Heart left ventricle (tissue), 16 donors: ENCODE measurements at regions not wholly inside any gene's neighbourhood (a gene's known extent, or its start where the extent isn't known, plus 50 kb on each side); places are given as distances from the start of the nearest gene placed in this dataset.

ENCODE experiments used
- ATAC-seq, 4 donors: fragments of 200-7000 bp; cut with Tn5 transposase; one replicate each; pipeline ENCODE4 v1.9.1; 2020 to 2022; ENCODE audit warnings: moderate library complexity in 4 of 4, mild to moderate bottlenecking in 3 of 4, moderate number of reproducible peaks in 1 of 4
- DNase-seq, 5 donors: peaks; one replicate each; pipeline ENCODE4 v3.0.0-alpha.2; 2020
- H3K27ac ChIP-seq, 12 donors: fragments of 200-600 bp; sonication (generic) in 4 of 12; one replicate each; pipeline versions ENCODE4 v1.5.0 to v1.8.0; 2016 to 2022; ENCODE audit warnings: mild to moderate bottlenecking in 2 of 12
- H3K27me3 ChIP-seq, 9 donors: fragments of 200-600 bp; sonication (generic) in 2 of 9; one replicate each; pipeline versions ENCODE4 v1.5.1 to v1.8.0; 2016 to 2022; ENCODE audit warnings: mild to moderate bottlenecking in 3 of 9
- H3K36me3 ChIP-seq, 9 donors: fragments of 200-600 bp; sonication (generic) in 2 of 9; one replicate each; pipeline versions ENCODE4 v1.5.0 to v1.8.0; 2018 to 2022; ENCODE audit warnings: mild to moderate bottlenecking in 2 of 9
- H3K4me1 ChIP-seq, 12 donors: fragments of 200-600 bp; sonication (generic) in 4 of 12; one replicate each; pipeline versions ENCODE4 v1.5.0 to v1.8.0; 2016 to 2022; ENCODE audit warnings: mild to moderate bottlenecking in 3 of 12
- H3K4me3 ChIP-seq, 12 donors: fragments of 200-600 bp; sonication (generic) in 4 of 12; one replicate each; pipeline versions ENCODE4 v1.5.0 to v1.8.0; 2017 to 2022; ENCODE audit warnings: mild to moderate bottlenecking in 9 of 12, moderate library complexity in 4 of 12
- H3K9me3 ChIP-seq, 12 donors: fragments of 200-600 bp; sonication (generic) in 4 of 12; one replicate each; pipeline versions ENCODE4 v1.5.0 to v1.8.0; 2016 to 2022; ENCODE audit warnings: mild to moderate bottlenecking in 1 of 12
- POLR2A ChIP-seq, 2 donors: fragments of 450-650 bp; IDR thresholded peaks; one replicate each; pipeline ENCODE4 v1.6.1; 2017; ENCODE audit warnings: antibody characterized with exemption in 2 of 2, mild to moderate bottlenecking in 2 of 2, moderate library complexity in 2 of 2
- WGBS, 4 donors: extraction: QIAGEN DNeasy Blood & Tissue Kit in 2 of 4; methylation state at CpG; one replicate each; pipeline versions ENCODE4 v1.1.5 to v1.1.7; 2013 to 2018; 5-methylcytosine and 5-hydroxymethylcytosine counted together
- intact Hi-C, 10 donors: fragments of 100-400 bp; cut with DNase I; formaldehyde crosslinking; loops; one replicate each; pipeline versions ENCODE4 v1.11.1 to v1.14.2; 2022
- TF ChIP-seq, protein P1 (sequence below), 12 donors: fragments of 200-600 bp; sonication (generic) in 4 of 12; IDR thresholded peaks; one replicate each; pipeline versions ENCODE4 v1.5.0 to v1.8.0; 2018 to 2022; ENCODE audit warnings: antibody characterized with exemption in 12 of 12, mild to moderate bottlenecking in 5 of 12
- donor health status: ischemic (EF 13 %, LVEDD 7.1; RV severe dilation, severe dysfunction).
- donor health status: healthy with polysubstance abuse.
- donor health status: DM: no; HTN: yes; CAD: no.
- donor health status: DM: no; HTN: no; CAD: no.
- donor health status: ischemic (EF 25% LVEDD 6.9; RV normal size, moderate dysfunction).
- donor health status: ischemic (EF 25% LVEDD 5.7; RV mildly dilated, moderate dysfunction).
- donor health status: healthy.
- donor health status: DM: yes; HTN: yes; CAD: no.
- donor health status: ischemic (EF 35%, LVEDD 5.7; RV mildly dilated, moderate dysfunction).
- donor health status: nonischemic (EF 11% LVEDD 7.7; RV severe dilation, severe dysfunction).
- donor health status: DM: yes; HTN: yes; CAD: no.
- donor health status: PGD.
- donor health status: ischemic (EF 29% LVEDD 5.4; RV normal size, mild dysfunction).
- donor health status: nonischemic (EF 23%, LVEDD 6.1; RV moderate dilation, normal function).

GRCh38 chr3:44099566-44100297 lies 142.0 kb upstream of the TOPAZ1 start:
- WGBS, 4 donors = 55 to 67% (median 59%) methylated on average over 6 of the region's 6 CpGs
- TF ChIP-seq POLR2A (IDR thresholded peaks at IDR 0.05) = no peak
- TF ChIP-seq, protein P1, sequence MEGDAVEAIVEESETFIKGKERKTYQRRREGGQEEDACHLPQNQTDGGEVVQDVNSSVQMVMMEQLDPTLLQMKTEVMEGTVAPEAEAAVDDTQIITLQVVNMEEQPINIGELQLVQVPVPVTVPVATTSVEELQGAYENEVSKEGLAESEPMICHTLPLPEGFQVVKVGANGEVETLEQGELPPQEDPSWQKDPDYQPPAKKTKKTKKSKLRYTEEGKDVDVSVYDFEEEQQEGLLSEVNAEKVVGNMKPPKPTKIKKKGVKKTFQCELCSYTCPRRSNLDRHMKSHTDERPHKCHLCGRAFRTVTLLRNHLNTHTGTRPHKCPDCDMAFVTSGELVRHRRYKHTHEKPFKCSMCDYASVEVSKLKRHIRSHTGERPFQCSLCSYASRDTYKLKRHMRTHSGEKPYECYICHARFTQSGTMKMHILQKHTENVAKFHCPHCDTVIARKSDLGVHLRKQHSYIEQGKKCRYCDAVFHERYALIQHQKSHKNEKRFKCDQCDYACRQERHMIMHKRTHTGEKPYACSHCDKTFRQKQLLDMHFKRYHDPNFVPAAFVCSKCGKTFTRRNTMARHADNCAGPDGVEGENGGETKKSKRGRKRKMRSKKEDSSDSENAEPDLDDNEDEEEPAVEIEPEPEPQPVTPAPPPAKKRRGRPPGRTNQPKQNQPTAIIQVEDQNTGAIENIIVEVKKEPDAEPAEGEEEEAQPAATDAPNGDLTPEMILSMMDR (IDR thresholded peaks at IDR 0.05) = no peak

GRCh38 chr3:44100298-44100695 lies 141.4 kb upstream of the TOPAZ1 start:
- 62 to 77% (median 68%) methylated on average over 2 of the region's 2 CpGs for WGBS, 4 donors
- intact Hi-C loops = no loop called here
- H3K27ac ChIP-seq = no peak overlapping the region
- H3K4me1 ChIP-seq = no peaks in the 10 kb centered on the region
- H3K27me3 ChIP-seq = peaks cover 0 to 49% (median 9%) of the 10 kb centered on the region in 9 donors
- no peaks in the 10 kb centered on the region for H3K9me3 ChIP-seq
- DNase-seq (no peak), ATAC-seq (no peak)
- H3K36me3 ChIP-seq = no peaks in the 10 kb centered on the region
- H3K4me3 ChIP-seq = no peak overlapping the region
- no peak for TF ChIP-seq POLR2A (IDR thresholded peaks at IDR 0.05)
- TF ChIP-seq, protein P1 (IDR thresholded peaks at IDR 0.05) = no peak

More at GRCh38 chr3:44099566-44100297, 142.0 kb upstream of the TOPAZ1 start:
- no peak for DNase-seq
- Histone ChIP-seq H3K4me1 (no peaks in the 10 kb centered on the region), H3K27ac (no peak overlapping the region), H3K9me3 (no peaks in the 10 kb centered on the region), H3K36me3 (no peaks in the 10 kb centered on the region), H3K4me3 (no peak overlapping the region), H3K27me3 (peaks cover 0 to 46% (median 9%) of the 10 kb centered on the region in 9 donors)
- ATAC-seq = no peak
- intact Hi-C loops = no loop called here

DNA sequence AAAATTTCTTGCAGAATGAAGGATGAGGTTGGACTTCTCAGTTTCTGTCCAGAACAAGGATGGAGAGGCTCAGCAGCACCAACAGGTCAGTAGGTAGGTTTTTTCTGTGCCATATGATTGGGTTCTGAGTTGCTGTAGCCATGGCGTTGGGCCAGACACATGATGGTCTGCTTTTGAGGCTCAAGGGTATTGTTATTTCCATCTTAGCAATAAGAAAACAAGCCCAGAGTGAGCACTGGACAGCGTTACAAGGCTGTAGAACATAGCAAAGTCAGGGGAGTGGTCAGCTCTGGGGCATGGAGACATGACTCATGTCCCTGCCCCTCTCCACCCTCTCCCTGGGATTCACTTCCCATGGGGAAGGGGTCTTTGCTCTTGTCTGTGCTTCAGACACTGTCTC lies 137.6 kb upstream of the TOPAZ1 start:
- WGBS, 4 donors = 67 to 73% (median 71%) methylated on average over 2 of the region's 2 CpGs
- TF ChIP-seq, protein P1 (IDR thresholded peaks at IDR 0.05) = no peak
- no peak for TF ChIP-seq POLR2A (IDR thresholded peaks at IDR 0.05)
- no peaks in the 10 kb centered on the region for H3K9me3 ChIP-seq
- H3K4me3 ChIP-seq = no peak overlapping the region
- H3K36me3 ChIP-seq = no peaks in the 10 kb centered on the region
- DNase-seq = no peak
- H3K27me3 ChIP-seq = peaks cover 0 to 62% (median 16%) of the 10 kb centered on the region in 9 donors
- no peaks in the 10 kb centered on the region for H3K4me1 ChIP-seq
- no peak overlapping the region for H3K27ac ChIP-seq
- intact Hi-C loops = no loop called here
- no peak for ATAC-seq

GRCh38 chr3:44104668-44105321 lies 136.9 kb upstream of the TOPAZ1 start:
- ATAC-seq = peak in 1 of 4 donors; percentile 36
- TF ChIP-seq, protein P1 (IDR thresholded peaks at IDR 0.05) = no peak
- TF ChIP-seq POLR2A (IDR thresholded peaks at IDR 0.05) = no peak
- H3K36me3 ChIP-seq = no peaks in the 10 kb centered on the region
- no peak for DNase-seq
- intact Hi-C loops = no loop called here
- peaks cover 0 to 58% (median 16%) of the 10 kb centered on the region in 9 donors for H3K27me3 ChIP-seq
- no peak overlapping the region for H3K27ac ChIP-seq
- H3K4me3 ChIP-seq = no peak overlapping the region
- no peaks in the 10 kb centered on the region for H3K9me3 ChIP-seq
- H3K4me1 ChIP-seq = no peaks in the 10 kb centered on the region
- 59 to 69% (median 62%) methylated on average over 4 of the region's 4 CpGs for WGBS, 4 donors
